ENCODE measurements at regions not wholly inside any gene's neighbourhood (a gene's known extent, or its start where the extent isn't known, plus 50 kb on each side); places are given as distances from the start of the nearest gene placed in this dataset.
"Not testable (repeated sequence)": the region's sequence is repeated elsewhere in the genome, so short reads cannot be mapped to it uniquely, and the experiment has no call there.

GRCh38 chr9:79037338-79037737, 534.4 kb upstream of the TLE4 start:
- no peak for DNase-seq

GRCh38 chr9:79040671-79041070, 531.1 kb upstream of the TLE4 start:
- DNase-seq, result no peak

- DNase-seq, result no peak
Observed at GRCh38 chr9:79041266-79041665, 530.5 kb upstream of the TLE4 start.

- no peak for DNase-seq
Observed at GRCh38 chr9:79043916-79044315, 527.8 kb upstream of the TLE4 start.

GRCh38 chr9:79046401-79046800, 525.4 kb upstream of the TLE4 start:
- DNase-seq, result no peak

GRCh38 chr9:79049371-79049770, 522.4 kb upstream of the TLE4 start:
- DNase-seq, result no peak

- DNase-seq, result no peak
Observed at GRCh38 chr9:79053598-79053997, 518.2 kb upstream of the TLE4 start.

- DNase-seq, result no peak
Observed at GRCh38 chr9:79054500-79054899, 517.3 kb upstream of the TLE4 start.

- DNase-seq, result no peak
Observed at GRCh38 chr9:79056041-79056440, 515.7 kb upstream of the TLE4 start.

- DNase-seq, result no peak
Observed at GRCh38 chr9:79057576-79057975, 514.2 kb upstream of the TLE4 start.

- no peak for DNase-seq
Observed at GRCh38 chr9:79060766-79061165, 511.0 kb upstream of the TLE4 start.

- DNase-seq, result no peak
Observed at GRCh38 chr9:79061752-79062616, 509.8 kb upstream of the TLE4 start.

- DNase-seq, result no peak
Observed at GRCh38 chr9:79073201-79073600, 498.6 kb upstream of the TLE4 start.

- no peak for DNase-seq
Observed at GRCh38 chr9:79080536-79080935, 491.2 kb upstream of the TLE4 start.

GRCh38 chr9:79083621-79084020, 488.1 kb upstream of the TLE4 start:
- no peak for DNase-seq

- no peak for DNase-seq
Observed at GRCh38 chr9:79087133-79087532, 484.6 kb upstream of the TLE4 start.

GRCh38 chr9:79089054-79089560, 482.7 kb upstream of the TLE4 start:
- no peak for DNase-seq

GRCh38 chr9:79089851-79090250, 481.9 kb upstream of the TLE4 start:
- DNase-seq, result not testable (repeated sequence)

GRCh38 chr9:79103257-79103656, 468.5 kb upstream of the TLE4 start:
- DNase-seq, result not testable (repeated sequence)

GRCh38 chr9:79104216-79104615, 467.5 kb upstream of the TLE4 start:
- no peak for DNase-seq

- DNase-seq, result no peak
Observed at GRCh38 chr9:79104951-79105350, 466.8 kb upstream of the TLE4 start.

GRCh38 chr9:79107911-79108676, 463.7 kb upstream of the TLE4 start:
- DNase-seq, result no peak

GRCh38 chr9:79111653-79112052, 460.1 kb upstream of the TLE4 start:
- no peak for DNase-seq

- DNase-seq, result no peak
Observed at GRCh38 chr9:79115176-79115575, 456.6 kb upstream of the TLE4 start.

All from stimulated activated CD4-positive, alpha-beta T cell treated with anti-CD3 and anti-CD28 coated beads, Interleukin-1b, Interleukin-23, amount 100 ng/mL, for 48 hours (primary cell).